GM12892 (cell line): ENCODE measurements at regions not wholly inside any gene's neighbourhood (a gene's known extent, or its start where the extent isn't known, plus 50 kb on each side); places are given as distances from the start of the nearest gene placed in this dataset.

Experiments used
- POLR2A ChIP-seq: IDR thresholded peaks from 2 replicates; pipeline ENCODE4 v1.6.1; 2011; ENCODE audit warnings: low read depth, low read length, control low read depth
- POLR2AphosphoS5 ChIP-seq: IDR thresholded peaks from 2 replicates; pipeline ENCODE4 v1.6.1; 2011; ENCODE audit warnings: low read depth, low read length, control low read depth
- TAF1 ChIP-seq: IDR thresholded peaks from 2 replicates; pipeline ENCODE4 v1.6.1; 2011; ENCODE audit warnings: low read depth, mild to moderate bottlenecking, control low read depth, low read length, borderline replicate concordance

DNA sequence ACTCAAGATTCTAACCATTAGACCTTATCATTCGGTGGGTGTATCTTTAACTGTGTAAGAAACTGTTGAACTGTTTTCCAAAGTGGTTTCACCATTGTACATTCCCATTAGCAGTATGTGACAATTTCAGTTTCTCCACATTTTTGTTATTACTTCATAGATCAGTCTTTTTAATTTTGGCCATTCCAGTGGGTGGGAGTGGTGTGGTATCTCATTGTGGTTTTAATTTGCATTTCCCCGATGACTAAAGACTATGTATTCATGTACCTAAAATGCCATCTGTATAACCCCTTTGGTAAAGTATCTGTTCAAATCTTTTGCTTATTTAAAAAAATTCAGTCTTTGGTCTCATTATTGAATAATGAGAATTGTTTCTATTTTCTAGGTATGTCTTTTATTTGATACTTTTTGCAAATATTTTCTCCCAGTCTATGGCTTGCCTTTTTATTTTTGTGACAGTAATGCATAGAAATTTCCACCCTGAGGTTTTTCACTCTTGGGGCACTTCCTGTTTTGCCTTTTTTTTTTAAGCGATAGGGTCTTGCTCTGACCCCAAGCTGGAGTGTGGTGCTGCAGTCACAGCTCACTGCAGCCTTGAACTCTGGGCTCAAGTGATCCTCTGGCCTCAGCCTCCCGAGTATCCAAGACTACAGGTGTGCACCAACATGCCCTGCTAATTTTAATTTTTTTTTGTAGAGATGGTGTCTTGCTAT lies 141.1 kb upstream of the ITGB1 start:
- TF ChIP-seq POLR2AphosphoS5, result no peak
- TF ChIP-seq POLR2A, result no peak
- no peak for TF ChIP-seq TAF1
